Sigmoid colon (tissue), 6 donors: ENCODE measurements at regions not wholly inside any gene's neighbourhood (a gene's known extent, or its start where the extent isn't known, plus 50 kb on each side); places are given as distances from the start of the nearest gene placed in this dataset.

ENCODE experiments used
- DNase-seq: peaks from one replicate; pipeline ENCODE4 v3.0.0-alpha.2; 2019
- H3K27ac ChIP-seq, 4 donors: fragments of 200-600 bp; sonication (generic); one replicate each; pipeline ENCODE4 v1.5.1; 2016 to 2019; ENCODE audit warnings: mild to moderate bottlenecking in 1 of 4
- H3K27me3 ChIP-seq, 3 donors: fragments of 200-600 bp; sonication (generic); one replicate each; pipeline ENCODE4 v1.5.1; 2019; ENCODE audit warnings: mild to moderate bottlenecking in 1 of 3
- H3K36me3 ChIP-seq, 4 donors: fragments of 200-600 bp; sonication (generic); one replicate each; pipeline ENCODE4 v1.5.1; 2016 to 2019
- H3K4me1 ChIP-seq, 4 donors: fragments of 200-600 bp; sonication (generic); one replicate each; pipeline ENCODE4 v1.5.1; 2017 to 2019
- H3K4me3 ChIP-seq, 4 donors: fragments of 200-600 bp; sonication (generic); one replicate each; pipeline ENCODE4 v1.5.1; 2017 to 2019; ENCODE audit warnings: mild to moderate bottlenecking in 2 of 4, moderate library complexity in 1 of 4
- H3K9me3 ChIP-seq, 4 donors: fragments of 200-600 bp in 3 of 4; sonication (generic) in 3 of 4; one replicate each; pipeline versions ENCODE4 v1.5.1 to v1.6.1; 2013 to 2019
- CTCF ChIP-seq, 4 experiments: fragments of 450-650 bp in 3 of 4; fragments of 200-600 bp in 1 of 4; IDR thresholded peaks; one replicate each; pipeline ENCODE4 v1.5.1; 2016 to 2019; ENCODE audit warnings: antibody characterized with exemption in 4 of 4, mild to moderate bottlenecking in 3 of 4, moderate library complexity in 2 of 4
- EP300 ChIP-seq, 4 donors: sonication (generic); formaldehyde crosslinking; IDR thresholded peaks; one replicate each; pipeline ENCODE4 v1.6.1; 2017; ENCODE audit warnings: antibody characterized with exemption in 4 of 4
- POLR2A ChIP-seq, 2 donors: fragments of 450-650 bp; IDR thresholded peaks; one replicate each; pipeline ENCODE4 v1.6.1; 2016; ENCODE audit warnings: antibody characterized with exemption in 2 of 2, mild to moderate bottlenecking in 2 of 2, moderate library complexity in 2 of 2
- POLR2AphosphoS5 ChIP-seq, 4 donors: sonication (generic); formaldehyde crosslinking; IDR thresholded peaks; one replicate each; pipeline ENCODE4 v1.6.1; 2017; ENCODE audit warnings: antibody characterized with exemption in 4 of 4
- WGBS, 2 donors: extraction: QIAGEN DNeasy Blood & Tissue Kit; methylation state at CpG; one replicate each; pipeline ENCODE4 v1.1.7; 2013; 5-methylcytosine and 5-hydroxymethylcytosine counted together
- intact Hi-C: fragments of 100-400 bp; cut with DNase I; formaldehyde crosslinking; loops from one replicate; pipeline ENCODE4 v1.15.1; 2023
- donor health status: healthy with polysubstance abuse.
- donor health status: healthy.

- Histone ChIP-seq H3K9me3 (no peaks in the 10 kb centered on the region), H3K27me3 (peaks cover 0 to 21% (median 13%) of the 10 kb centered on the region in 3 donors), H3K4me1 (no peaks in the 10 kb centered on the region), H3K4me3 (no peak overlapping the region), H3K36me3 (no peaks in the 10 kb centered on the region), H3K27ac (no peak overlapping the region)
- intact Hi-C loops = loop anchor here (5.0 kb wide), 2 partner anchors 149 to 164 kb away; no protein-coding TSS in a partner anchor
- no peak for DNase-seq
- WGBS, 2 donors = 81 to 86% methylated on average over 2 of the region's 2 CpGs
- TF ChIP-seq POLR2A (IDR thresholded peaks at IDR 0.05) (no peak), POLR2AphosphoS5 (IDR thresholded peaks at IDR 0.05) (no peak), CTCF (IDR thresholded peaks at IDR 0.05) (no peak), EP300 (IDR thresholded peaks at IDR 0.05) (no peak)
These were observed 91.4 kb upstream of the CD53 start for GRCh38 chr1:110781525-110781924.

DNA sequence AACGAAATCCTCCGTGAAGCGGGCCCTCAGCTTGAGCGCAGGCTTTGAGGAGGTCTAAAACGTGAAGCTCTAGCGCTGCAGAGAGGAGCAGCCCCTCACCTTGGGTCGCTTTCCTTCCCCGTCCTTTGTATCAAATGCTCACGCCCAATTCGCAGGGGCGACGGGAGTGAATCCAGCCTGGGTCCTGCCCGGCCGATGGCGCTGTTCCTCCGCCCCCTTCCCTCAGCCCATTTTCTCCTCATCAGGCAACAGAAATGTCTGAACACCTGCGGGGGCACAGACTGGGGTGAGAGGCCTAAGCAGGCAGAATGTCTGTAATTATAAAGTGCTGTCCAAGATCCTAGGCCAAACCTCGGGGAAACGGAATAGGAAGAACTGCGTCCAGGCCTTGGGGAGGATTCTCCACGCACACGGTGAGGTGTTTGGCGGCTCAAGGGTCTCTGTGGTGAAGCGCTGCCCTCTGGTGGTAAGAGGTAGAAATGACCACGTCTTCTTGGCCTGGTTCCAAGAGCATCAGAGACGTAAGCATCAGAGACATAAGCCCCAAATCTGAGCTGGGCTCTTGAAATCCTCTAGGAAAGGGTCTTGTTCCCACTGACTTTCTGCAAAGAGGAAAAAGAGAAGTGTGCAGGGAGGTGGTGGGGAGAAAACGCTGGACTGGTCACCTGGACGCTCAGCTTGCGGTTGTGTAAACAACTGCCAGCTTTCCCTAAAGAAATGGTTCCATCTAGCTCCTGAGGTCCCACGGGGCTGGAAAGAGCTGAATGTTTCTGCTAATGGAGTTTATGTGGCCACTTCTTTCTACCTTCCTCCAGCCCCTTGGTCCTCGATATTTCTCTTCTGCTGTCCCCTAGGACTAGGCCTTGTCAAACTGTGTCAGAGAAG, 92.1 kb upstream of the CD53 start:
- peak; percentile 80 for DNase-seq
- peak in 2 of 4 donors; percentile 62 to 72 for TF ChIP-seq POLR2AphosphoS5 (IDR thresholded peaks at IDR 0.05)
- no peak for TF ChIP-seq POLR2A (IDR thresholded peaks at IDR 0.05)
- TF ChIP-seq EP300 (IDR thresholded peaks at IDR 0.05) = no peak
- peak; percentile 28 to 75 (median 59) for TF ChIP-seq CTCF (IDR thresholded peaks at IDR 0.05)
- Histone ChIP-seq H3K27me3 (peaks cover 0 to 21% (median 13%) of the 10 kb centered on the region in 3 donors), H3K4me3 (no peak overlapping the region), H3K4me1 (no peaks in the 10 kb centered on the region), H3K27ac (no peak overlapping the region), H3K9me3 (no peaks in the 10 kb centered on the region), H3K36me3 (no peaks in the 10 kb centered on the region)
- 30 to 33% methylated on average over 31 of the region's 31 CpGs for WGBS, 2 donors
- intact Hi-C loops = loop anchor here (5.0 kb wide), 2 partner anchors 149 to 164 kb away; no protein-coding TSS in a partner anchor

DNA sequence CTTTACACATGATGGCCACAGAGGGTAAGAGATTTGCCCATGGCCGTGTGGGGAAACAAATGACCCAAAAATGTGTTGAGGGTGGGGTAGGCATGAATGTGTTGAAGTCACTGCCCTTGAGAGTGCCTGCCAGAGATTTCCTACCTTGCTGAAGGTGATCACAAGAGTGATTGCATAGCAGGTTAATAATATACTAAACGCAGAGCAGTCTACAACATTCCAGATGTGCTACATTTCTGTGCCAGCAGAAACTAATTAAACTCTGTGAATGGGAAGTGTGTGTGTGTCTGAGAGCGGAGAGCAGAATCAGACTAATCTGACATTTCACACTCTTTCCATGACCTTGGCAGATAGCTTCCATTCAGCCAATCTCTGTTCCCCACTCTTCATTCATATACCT, 93.3 kb upstream of the CD53 start:
- whole genome bisulfite sequencing, 2 donors = 20 to 71% methylated on average over 3 of the region's 3 CpGs
- intact Hi-C loops = loop anchor here (5.0 kb wide), 2 partner anchors 147 to 162 kb away; no protein-coding TSS in a partner anchor

DNA sequence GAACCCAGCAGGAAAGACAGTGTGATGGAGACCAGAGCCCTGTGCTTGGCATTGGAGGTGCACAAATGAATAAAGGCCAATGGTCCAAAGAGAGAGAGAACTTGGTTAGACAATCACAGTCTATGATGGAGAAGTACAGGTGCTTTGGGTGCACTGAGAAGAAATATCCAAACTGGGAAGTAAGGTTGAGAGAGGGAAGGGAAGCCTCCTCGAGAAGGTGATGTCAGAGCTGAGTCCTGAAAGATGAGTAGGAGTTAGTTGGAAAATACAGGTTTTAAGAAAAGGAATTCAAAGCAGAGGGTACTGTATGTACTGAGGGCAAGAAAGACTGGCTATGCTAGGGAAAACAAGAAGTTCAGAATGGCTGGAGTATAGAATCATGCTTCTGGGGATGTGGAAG, 94.1 kb upstream of the CD53 start:
- peaks cover 0 to 21% (median 13%) of the 10 kb centered on the region in 3 donors for H3K27me3 ChIP-seq
- H3K4me1 ChIP-seq = no peaks in the 10 kb centered on the region
- no peaks in the 10 kb centered on the region for H3K36me3 ChIP-seq
- intact Hi-C loops = no loop called here
- H3K9me3 ChIP-seq = no peaks in the 10 kb centered on the region
- no peak overlapping the region for H3K4me3 ChIP-seq
- TF ChIP-seq EP300 (IDR thresholded peaks at IDR 0.05) = no peak
- no peak for TF ChIP-seq POLR2A (IDR thresholded peaks at IDR 0.05)
- no peak for TF ChIP-seq POLR2AphosphoS5 (IDR thresholded peaks at IDR 0.05)
- TF ChIP-seq CTCF (IDR thresholded peaks at IDR 0.05) = no peak
- DNase-seq = no peak
- H3K27ac ChIP-seq = no peak overlapping the region
- WGBS, 2 donors = 33 to 69% methylated on average over 1 of the region's 1 CpG

More for the DNA sequence above, 93.3 kb upstream of the CD53 start:
- Histone ChIP-seq H3K4me1 (no peaks in the 10 kb centered on the region), H3K36me3 (no peaks in the 10 kb centered on the region), H3K27me3 (peaks cover 0 to 21% (median 13%) of the 10 kb centered on the region in 3 donors), H3K9me3 (no peaks in the 10 kb centered on the region), H3K4me3 (no peak overlapping the region), H3K27ac (no peak overlapping the region)
- TF ChIP-seq POLR2A (IDR thresholded peaks at IDR 0.05) (no peak), CTCF (IDR thresholded peaks at IDR 0.05) (no peak), POLR2AphosphoS5 (IDR thresholded peaks at IDR 0.05) (no peak), EP300 (IDR thresholded peaks at IDR 0.05) (no peak)
- no peak for DNase-seq
